Stimulated activated CD4-positive, alpha-beta T cell treated with anti-CD3 and anti-CD28 coated beads, Interleukin-1b, Interleukin-23, amount 100 ng/mL, for 48 hours (primary cell): ENCODE measurements at regions not wholly inside any gene's neighbourhood (a gene's known extent, or its start where the extent isn't known, plus 50 kb on each side); places are given as distances from the start of the nearest gene placed in this dataset.

Source experiments
- DNase-seq: peaks from one replicate; pipeline ENCODE4 v3.0.0-alpha.2; 2020

GRCh38 chr13:50697746-50698539 lies 145.5 kb downstream of the DLEU7 start:
- no peak for DNase-seq

GRCh38 chr13:50699874-50700663 lies 143.4 kb downstream of the DLEU7 start:
- no peak for DNase-seq

- no peak for DNase-seq
Measured at GRCh38 chr13:50700664-50701305, 142.7 kb downstream of the DLEU7 start.

- DNase-seq: no peak
Measured at GRCh38 chr13:50701469-50701868, 142.0 kb downstream of the DLEU7 start.

GRCh38 chr13:50706505-50706904 lies 137.0 kb downstream of the DLEU7 start:
- DNase-seq: no peak

- no peak for DNase-seq
Measured at GRCh38 chr13:50707628-50708027, 135.9 kb downstream of the DLEU7 start.

GRCh38 chr13:50708461-50708860 lies 135.0 kb downstream of the DLEU7 start:
- DNase-seq: no peak

GRCh38 chr13:50709058-50709457 lies 134.4 kb downstream of the DLEU7 start:
- no peak for DNase-seq

GRCh38 chr13:50711131-50711815 lies 132.2 kb downstream of the DLEU7 start:
- DNase-seq: no peak

- DNase-seq: no peak
Measured at GRCh38 chr13:50711996-50712395, 131.5 kb downstream of the DLEU7 start.

- no peak for DNase-seq
Measured at GRCh38 chr13:50712456-50712855, 131.0 kb downstream of the DLEU7 start.

GRCh38 chr13:50712881-50713280 lies 130.6 kb downstream of the DLEU7 start:
- no peak for DNase-seq

GRCh38 chr13:50713523-50714248 lies 129.8 kb downstream of the DLEU7 start:
- no peak for DNase-seq

GRCh38 chr13:50714891-50715290 lies 128.6 kb downstream of the DLEU7 start:
- no peak for DNase-seq

- DNase-seq: no peak
Measured at GRCh38 chr13:50715402-50716146, 127.9 kb downstream of the DLEU7 start.

GRCh38 chr13:50720861-50721671 lies 122.4 kb downstream of the DLEU7 start:
- DNase-seq: no peak

GRCh38 chr13:50721672-50721992 lies 121.9 kb downstream of the DLEU7 start:
- DNase-seq: no peak

GRCh38 chr13:50722440-50723125 lies 120.9 kb downstream of the DLEU7 start:
- DNase-seq: no peak

- no peak for DNase-seq
Measured at GRCh38 chr13:50724438-50724837, 119.1 kb downstream of the DLEU7 start.

GRCh38 chr13:50724913-50725312 lies 118.6 kb downstream of the DLEU7 start:
- no peak for DNase-seq
